ENCODE measurements at regions not wholly inside any gene's neighbourhood (a gene's known extent, or its start where the extent isn't known, plus 50 kb on each side); places are given as distances from the start of the nearest gene placed in this dataset.

DNA sequence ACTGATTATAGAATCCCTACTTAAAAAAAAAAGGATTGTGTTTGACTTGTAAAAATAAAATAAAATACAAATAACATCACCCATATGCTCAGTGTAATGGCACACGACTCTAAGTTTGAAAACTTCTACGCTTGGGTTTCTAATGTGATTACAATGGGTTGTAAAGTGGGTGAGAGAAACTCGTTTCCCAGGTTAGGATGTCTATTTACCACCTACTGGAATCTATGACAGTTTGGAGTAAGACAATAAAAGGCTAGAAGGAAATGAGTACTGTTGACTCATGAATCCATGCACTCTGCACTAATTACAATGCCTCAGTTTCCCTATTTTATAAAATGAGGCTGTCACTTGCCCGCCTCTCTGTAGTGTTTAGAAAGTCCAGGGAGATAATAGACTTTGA is 204.0 kb upstream of the FOXN2 start:
- no peaks in the 10 kb centered on the region for H3K36me3 Mint-ChIP-seq (ENCODE audit: low read depth)
- H3K27me3 Mint-ChIP-seq (ENCODE audit: low read depth), result no peaks in the 10 kb centered on the region
- H3K27ac Mint-ChIP-seq, result peak overlapping the region; percentile 96 to 99 (median 99)
- TF ChIP-seq, protein P1, sequence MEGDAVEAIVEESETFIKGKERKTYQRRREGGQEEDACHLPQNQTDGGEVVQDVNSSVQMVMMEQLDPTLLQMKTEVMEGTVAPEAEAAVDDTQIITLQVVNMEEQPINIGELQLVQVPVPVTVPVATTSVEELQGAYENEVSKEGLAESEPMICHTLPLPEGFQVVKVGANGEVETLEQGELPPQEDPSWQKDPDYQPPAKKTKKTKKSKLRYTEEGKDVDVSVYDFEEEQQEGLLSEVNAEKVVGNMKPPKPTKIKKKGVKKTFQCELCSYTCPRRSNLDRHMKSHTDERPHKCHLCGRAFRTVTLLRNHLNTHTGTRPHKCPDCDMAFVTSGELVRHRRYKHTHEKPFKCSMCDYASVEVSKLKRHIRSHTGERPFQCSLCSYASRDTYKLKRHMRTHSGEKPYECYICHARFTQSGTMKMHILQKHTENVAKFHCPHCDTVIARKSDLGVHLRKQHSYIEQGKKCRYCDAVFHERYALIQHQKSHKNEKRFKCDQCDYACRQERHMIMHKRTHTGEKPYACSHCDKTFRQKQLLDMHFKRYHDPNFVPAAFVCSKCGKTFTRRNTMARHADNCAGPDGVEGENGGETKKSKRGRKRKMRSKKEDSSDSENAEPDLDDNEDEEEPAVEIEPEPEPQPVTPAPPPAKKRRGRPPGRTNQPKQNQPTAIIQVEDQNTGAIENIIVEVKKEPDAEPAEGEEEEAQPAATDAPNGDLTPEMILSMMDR (IDR thresholded peaks at IDR 0.05; ENCODE audit: unreplicated experiment in 3 of 3), result no peak
- H3K9me3 Mint-ChIP-seq, result no peaks in the 10 kb centered on the region
- peak overlapping the region; percentile 88 to 92 (median 91) for H3K4me3 Mint-ChIP-seq
- H3K4me1 Mint-ChIP-seq, result peaks cover 34% of the 10 kb centered on the region

DNA sequence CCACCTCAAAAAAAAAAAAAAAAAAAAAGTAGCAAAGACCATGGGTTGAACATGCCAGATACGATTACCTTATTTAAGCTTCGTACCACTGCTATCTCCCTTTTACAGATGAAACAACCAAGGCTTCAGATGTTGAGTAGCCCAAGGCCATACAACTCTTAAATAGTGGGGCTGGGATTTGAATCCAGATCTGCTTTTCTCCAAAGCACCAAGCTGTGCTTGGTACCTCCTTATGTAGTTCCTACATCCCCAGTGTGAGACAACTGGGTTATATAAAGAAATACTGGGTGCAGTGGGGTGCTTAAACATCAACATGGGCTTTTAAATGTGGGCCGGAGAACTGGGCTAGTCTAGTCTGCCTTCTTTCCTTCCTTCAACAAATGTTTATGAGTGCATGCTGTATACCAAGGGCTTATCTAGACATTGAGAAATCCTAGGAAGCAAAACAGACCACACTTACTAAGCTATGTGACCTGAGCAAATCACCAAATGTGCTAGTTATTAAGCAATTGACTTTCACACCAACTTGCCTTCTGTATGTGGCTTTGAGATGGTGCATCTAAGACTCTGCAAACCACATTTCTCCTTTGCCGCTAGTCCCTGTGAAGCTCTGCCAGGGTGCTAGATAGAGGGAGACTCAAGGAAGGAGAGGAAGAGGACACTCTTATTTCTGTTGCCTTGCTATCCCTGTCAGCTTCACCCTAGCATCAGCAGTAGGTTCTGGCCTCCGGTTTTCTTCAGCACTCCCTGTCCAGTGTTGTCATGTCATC is 201.4 kb upstream of the FOXN2 start:
- no peaks in the 10 kb centered on the region for H3K9me3 Mint-ChIP-seq
- H3K4me3 Mint-ChIP-seq, result peak overlapping the region; percentile 54 to 85 (median 69)
- H3K36me3 Mint-ChIP-seq (ENCODE audit: low read depth), result no peaks in the 10 kb centered on the region
- TF ChIP-seq, protein P1 (IDR thresholded peaks at IDR 0.05; ENCODE audit: unreplicated experiment in 3 of 3), result no peak
- H3K4me1 Mint-ChIP-seq, result peaks cover 15% of the 10 kb centered on the region
- H3K27ac Mint-ChIP-seq, result peak overlapping the region; percentile 77 to 99 (median 92)
- no peaks in the 10 kb centered on the region for H3K27me3 Mint-ChIP-seq (ENCODE audit: low read depth)

DNA sequence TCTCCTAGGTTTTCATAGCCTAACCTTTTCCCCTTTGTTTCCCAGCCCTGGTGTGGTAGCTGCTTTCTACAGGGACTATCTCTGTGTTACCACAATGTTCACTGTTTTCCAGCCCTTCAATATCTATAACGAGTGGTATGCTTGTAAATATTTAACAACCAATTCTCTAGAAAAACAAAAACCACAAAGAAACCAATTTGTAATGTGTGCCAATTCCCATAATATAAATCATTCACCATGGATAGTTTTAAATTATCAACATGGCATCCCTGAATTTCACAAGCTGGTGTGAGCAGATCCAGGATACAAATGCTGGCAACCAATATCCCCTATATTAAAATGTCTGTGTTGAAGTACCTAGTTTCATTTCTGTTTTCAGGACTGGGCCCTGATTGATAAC is 200.7 kb upstream of the FOXN2 start:
- peak overlapping the region; percentile 77 to 99 (median 92) for H3K27ac Mint-ChIP-seq
- peaks cover 15% of the 10 kb centered on the region for H3K4me1 Mint-ChIP-seq
- H3K36me3 Mint-ChIP-seq (ENCODE audit: low read depth), result no peaks in the 10 kb centered on the region
- peak overlapping the region; percentile 54 to 85 (median 69) for H3K4me3 Mint-ChIP-seq
- TF ChIP-seq, protein P1 (IDR thresholded peaks at IDR 0.05; ENCODE audit: unreplicated experiment in 3 of 3), result no peak
- H3K27me3 Mint-ChIP-seq (ENCODE audit: low read depth), result no peaks in the 10 kb centered on the region
- no peaks in the 10 kb centered on the region for H3K9me3 Mint-ChIP-seq

DNA sequence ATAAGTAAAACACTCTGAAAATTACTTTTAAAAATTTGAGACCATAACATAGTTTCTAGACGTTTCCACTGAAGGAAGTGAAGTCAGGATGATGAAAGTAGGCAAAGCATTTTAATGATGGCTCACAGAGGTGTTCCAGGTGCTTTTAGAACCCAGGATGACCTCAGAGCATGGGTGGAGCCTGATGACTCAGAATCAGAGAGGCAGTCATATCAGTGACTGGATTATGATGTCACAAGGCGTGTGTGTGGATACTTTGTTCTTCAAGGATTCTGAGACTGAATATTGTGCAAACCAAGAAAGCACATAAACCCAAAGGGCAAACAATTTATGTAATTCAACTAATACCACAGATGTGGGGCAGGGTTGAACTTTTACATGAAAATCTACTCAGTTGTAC is 200.2 kb upstream of the FOXN2 start:
- no peak overlapping the region for H3K4me3 Mint-ChIP-seq
- no peaks in the 10 kb centered on the region for H3K36me3 Mint-ChIP-seq (ENCODE audit: low read depth)
- H3K9me3 Mint-ChIP-seq, result no peaks in the 10 kb centered on the region

DNA sequence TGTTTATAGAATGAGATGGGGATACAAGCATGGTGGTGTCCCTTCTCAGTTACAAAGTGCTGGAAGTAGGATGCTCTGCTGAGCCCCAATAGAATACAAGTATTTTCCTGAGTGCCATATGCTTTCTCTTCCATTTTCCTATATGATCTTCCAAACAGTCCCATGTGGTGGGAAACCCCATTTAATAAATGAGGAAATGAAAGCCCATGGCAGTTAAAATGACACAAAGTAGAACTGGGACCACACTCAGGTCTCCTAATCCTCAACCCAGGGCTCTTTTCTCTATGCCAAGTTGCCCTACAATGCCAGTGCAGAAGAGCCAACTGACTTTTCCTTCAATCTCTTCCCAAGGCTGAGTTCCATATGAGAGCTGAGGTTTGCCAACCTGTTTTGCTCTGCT is 198.0 kb upstream of the FOXN2 start:
- Mint-ChIP-seq H3K9me3 (no peaks in the 10 kb centered on the region), H3K27ac (no peak overlapping the region), H3K36me3 (ENCODE audit: low read depth) (no peaks in the 10 kb centered on the region), H3K4me3 (no peak overlapping the region), H3K4me1 (peaks cover 11% of the 10 kb centered on the region), H3K27me3 (ENCODE audit: low read depth) (no peaks in the 10 kb centered on the region)
- TF ChIP-seq, protein P1 (IDR thresholded peaks at IDR 0.05; ENCODE audit: unreplicated experiment in 3 of 3), result no peak

More for the DNA sequence above, 200.2 kb upstream of the FOXN2 start:
- Mint-ChIP-seq H3K4me1 (peaks cover 15% of the 10 kb centered on the region), H3K27me3 (ENCODE audit: low read depth) (no peaks in the 10 kb centered on the region), H3K27ac (peak overlapping the region; percentile 77 to 99 (median 92))
- TF ChIP-seq, protein P1 (IDR thresholded peaks at IDR 0.05; ENCODE audit: unreplicated experiment in 3 of 3), result no peak

DNA sequence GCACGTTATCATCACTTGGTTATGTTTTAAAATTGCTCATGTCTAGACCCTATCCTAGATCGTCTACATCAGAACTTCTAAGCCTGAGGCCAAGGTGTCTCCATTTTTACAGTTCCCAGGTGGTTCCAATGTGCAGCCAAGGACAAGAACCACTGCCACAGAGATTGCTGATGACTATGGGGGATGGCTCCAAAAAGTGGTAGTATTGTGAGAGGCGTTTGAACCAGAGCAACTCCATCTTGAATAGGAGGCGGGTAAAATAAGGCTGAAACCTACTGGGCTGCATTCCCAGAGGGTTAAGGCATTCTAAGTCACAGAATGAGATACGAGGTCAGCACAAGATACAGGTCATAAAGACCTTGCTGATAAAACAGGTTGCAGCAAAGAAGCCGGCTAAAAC is 195.6 kb upstream of the FOXN2 start:
- Mint-ChIP-seq H3K4me1 (peaks cover under 1% of the 10 kb centered on the region), H3K4me3 (no peak overlapping the region), H3K9me3 (no peaks in the 10 kb centered on the region), H3K36me3 (ENCODE audit: low read depth) (no peaks in the 10 kb centered on the region), H3K27ac (no peak overlapping the region), H3K27me3 (ENCODE audit: low read depth) (no peaks in the 10 kb centered on the region)
- TF ChIP-seq, protein P1 (IDR thresholded peaks at IDR 0.05; ENCODE audit: unreplicated experiment in 3 of 3), result no peak
